Liver (tissue), 8 donors: ENCODE measurements at regions not wholly inside any gene's neighbourhood (a gene's known extent, or its start where the extent isn't known, plus 50 kb on each side); places are given as distances from the start of the nearest gene placed in this dataset.

Source experiments
- DNase-seq: peaks from one replicate; pipeline ENCODE4 v3.0.0-alpha.2; 2017; ENCODE audit warnings: low spot score
- H3K27ac ChIP-seq, 2 donors: one replicate each; pipeline ENCODE4 v1.7.0; 2013; ENCODE audit warnings: inconsistent platforms in 2 of 2, low read length in 2 of 2, control low read depth in 1 of 2, low read depth in 1 of 2, mild to moderate bottlenecking in 1 of 2
- H3K27me3 ChIP-seq, 4 donors: one replicate each; pipeline versions ENCODE4 v1.6.1 to v1.7.0; 2013; ENCODE audit warnings: low read length in 3 of 4, inconsistent platforms in 1 of 4, mild to moderate bottlenecking in 1 of 4, moderate library complexity in 1 of 4; ENCODE audit not compliant: control insufficient read depth in 4 of 4, insufficient read depth in 4 of 4
- H3K36me3 ChIP-seq, 4 donors: one replicate each; pipeline versions ENCODE4 v1.6.1 to v1.7.0; 2013; ENCODE audit warnings: low read length in 3 of 4, mild to moderate bottlenecking in 3 of 4, low read depth in 1 of 4, moderate library complexity in 1 of 4; ENCODE audit not compliant: control insufficient read depth in 4 of 4, insufficient read depth in 3 of 4
- H3K4me1 ChIP-seq, 4 donors: one replicate each; pipeline versions ENCODE4 v1.6.1 to v1.7.0; 2013; ENCODE audit warnings: low read length in 3 of 4, mild to moderate bottlenecking in 3 of 4, moderate library complexity in 1 of 4; ENCODE audit not compliant: control insufficient read depth in 4 of 4, insufficient read depth in 4 of 4
- H3K4me3 ChIP-seq, 3 donors: one replicate each; pipeline versions ENCODE4 v1.6.1 to v1.7.0; 2013; ENCODE audit warnings: low read length in 3 of 3, control low read depth in 1 of 3, low read depth in 1 of 3, mild to moderate bottlenecking in 1 of 3
- H3K9ac ChIP-seq, 2 donors: one replicate each; pipeline ENCODE4 v1.7.0; 2013; ENCODE audit warnings: low read length in 2 of 2, mild to moderate bottlenecking in 2 of 2, moderate library complexity in 2 of 2, control low read depth in 1 of 2, low read depth in 1 of 2
- H3K9me3 ChIP-seq, 4 donors: one replicate each; pipeline versions ENCODE4 v1.6.1 to v1.7.0; 2013; ENCODE audit warnings: low read length in 3 of 4; ENCODE audit not compliant: control insufficient read depth in 4 of 4
- ATF3 ChIP-seq: IDR thresholded peaks from 2 replicates; pipeline ENCODE4 v1.6.1; 2016; ENCODE audit warnings: antibody characterized with exemption
- CTCF ChIP-seq: fragments of 150-350 bp; IDR thresholded peaks from 2 replicates; pipeline ENCODE4 v1.5.1; 2017; ENCODE audit warnings: improper control_type of control experiment, low read depth, low read length; ENCODE audit not compliant: missing input control
- EGR1 ChIP-seq, 2 donors: IDR thresholded peaks; 2 replicates each; pipeline ENCODE4 v1.6.1; 2016 to 2018; ENCODE audit warnings: antibody characterized with exemption in 2 of 2, low read depth in 2 of 2
- FOXA1 ChIP-seq: IDR thresholded peaks from 2 replicates; pipeline ENCODE4 v1.6.1; 2016; ENCODE audit warnings: antibody characterized with exemption
- FOXA2 ChIP-seq: IDR thresholded peaks from 2 replicates; pipeline ENCODE4 v1.6.1; 2016; ENCODE audit warnings: antibody characterized with exemption
- GABPA ChIP-seq, 2 donors: IDR thresholded peaks in 1 of 2; conservative IDR thresholded peaks in 1 of 2; 2 replicates each; pipeline ENCODE4 v1.6.1; 2016; ENCODE audit warnings: antibody characterized with exemption in 2 of 2, mild to moderate bottlenecking in 1 of 2, moderate library complexity in 1 of 2
- HNF4A ChIP-seq, 2 donors: conservative IDR thresholded peaks; 2 replicates each; pipeline ENCODE4 v1.6.1; 2016; ENCODE audit warnings: antibody characterized with exemption in 2 of 2, mild to moderate bottlenecking in 2 of 2
- HNF4G ChIP-seq: IDR thresholded peaks from 2 replicates; pipeline ENCODE4 v1.6.1; 2016; ENCODE audit warnings: antibody characterized with exemption
- JUND ChIP-seq, 2 donors: IDR thresholded peaks; 2 replicates each; pipeline ENCODE4 v1.6.1; 2016; ENCODE audit warnings: antibody characterized with exemption in 2 of 2
- MAX ChIP-seq: IDR thresholded peaks from 2 replicates; pipeline ENCODE4 v1.6.1; 2016; ENCODE audit warnings: antibody characterized with exemption
- NR2F2 ChIP-seq: IDR thresholded peaks from 2 replicates; pipeline ENCODE4 v1.6.1; 2016; ENCODE audit warnings: antibody characterized with exemption
- RAD21 ChIP-seq, 2 donors: IDR thresholded peaks; 2 replicates each; pipeline ENCODE4 v1.6.1; 2016; ENCODE audit warnings: antibody characterized with exemption in 2 of 2, mild to moderate bottlenecking in 2 of 2
- REST ChIP-seq: IDR thresholded peaks from 2 replicates; pipeline ENCODE4 v1.6.1; 2016; ENCODE audit warnings: antibody characterized with exemption, mild to moderate bottlenecking
- RXRA ChIP-seq, 2 donors: IDR thresholded peaks; 2 replicates each; pipeline ENCODE4 v1.6.1; 2017 to 2018; ENCODE audit warnings: antibody characterized with exemption in 2 of 2, mild to moderate bottlenecking in 1 of 2
- SP1 ChIP-seq: IDR thresholded peaks from 2 replicates; pipeline ENCODE4 v1.6.1; 2018; ENCODE audit warnings: antibody characterized with exemption, mild to moderate bottlenecking
- TAF1 ChIP-seq: conservative IDR thresholded peaks from 2 replicates; pipeline ENCODE4 v1.6.1; 2016; ENCODE audit warnings: antibody characterized with exemption, mild to moderate bottlenecking
- YY1 ChIP-seq: IDR thresholded peaks from 2 replicates; pipeline ENCODE4 v1.6.1; 2016; ENCODE audit warnings: antibody characterized with exemption, mild to moderate bottlenecking
- ZBTB33 ChIP-seq: IDR thresholded peaks from 2 replicates; pipeline ENCODE4 v1.6.1; 2016; ENCODE audit warnings: antibody characterized with exemption
- WGBS: extraction: QIAGEN DNeasy Blood & Tissue Kit; methylation state at CpG from one replicate; pipeline ENCODE4 v1.1.7; 2013; 5-methylcytosine and 5-hydroxymethylcytosine counted together
- donor health status: healthy.
- donor health status: healthy.
- donor health status: healthy.
- donor health status: healthy.
- donor health status: healthy.

GRCh38 chr9:73515216-73515615 lies 363.6 kb downstream of the ANXA1 start:
- no peak overlapping the region for H3K4me3 ChIP-seq
- H3K4me1 ChIP-seq: no peaks in the 10 kb centered on the region
- no peaks in the 10 kb centered on the region for H3K36me3 ChIP-seq
- H3K9me3 ChIP-seq: no peaks in the 10 kb centered on the region
- no peak overlapping the region for H3K9ac ChIP-seq
- no peaks in the 10 kb centered on the region for H3K27me3 ChIP-seq
- 19% methylated on average over 4 of the region's 4 CpGs for WGBS
- no peak for TF ChIP-seq ATF3
- TF ChIP-seq FOXA2: no peak
- TF ChIP-seq JUND (IDR thresholded peaks at IDR 0.05): no peak
- no peak for TF ChIP-seq REST
- TF ChIP-seq MAX: no peak
- TF ChIP-seq RAD21 (IDR thresholded peaks at IDR 0.05): no peak
- no peak for TF ChIP-seq HNF4G
- TF ChIP-seq NR2F2: no peak
- TF ChIP-seq HNF4A (conservative IDR thresholded peaks at IDR 0.05): no peak
- no peak for TF ChIP-seq SP1
- TF ChIP-seq CTCF: no peak
- TF ChIP-seq ZBTB33: no peak
- TF ChIP-seq YY1: no peak
- TF ChIP-seq TAF1: no peak
- no peak for TF ChIP-seq FOXA1
- no peak for TF ChIP-seq RXRA (IDR thresholded peaks at IDR 0.05)
- no peak for TF ChIP-seq EGR1 (IDR thresholded peaks at IDR 0.05; ENCODE audit: low read depth in 2 of 2)
- no peak for TF ChIP-seq GABPA (IDR thresholded peaks at IDR 0.05 in 1 of 2, conservative IDR thresholded peaks at IDR 0.05 in 1 of 2)
- no peak for DNase-seq
- H3K27ac ChIP-seq: no peak overlapping the region

GRCh38 chr9:73523391-73523790 lies 371.7 kb downstream of the ANXA1 start:
- H3K9me3 ChIP-seq: no peaks in the 10 kb centered on the region
- no peak for DNase-seq
- no peaks in the 10 kb centered on the region for H3K4me1 ChIP-seq
- 89% methylated on average over 2 of the region's 2 CpGs for WGBS
- no peak overlapping the region for H3K4me3 ChIP-seq
- H3K27ac ChIP-seq: no peak overlapping the region
- no peaks in the 10 kb centered on the region for H3K27me3 ChIP-seq
- no peaks in the 10 kb centered on the region for H3K36me3 ChIP-seq
- H3K9ac ChIP-seq: no peak overlapping the region
- TF ChIP-seq FOXA1: no peak
- TF ChIP-seq ATF3: no peak
- no peak for TF ChIP-seq CTCF
- TF ChIP-seq SP1: no peak
- no peak for TF ChIP-seq REST
- TF ChIP-seq RXRA (IDR thresholded peaks at IDR 0.05): no peak
- TF ChIP-seq JUND (IDR thresholded peaks at IDR 0.05): no peak
- TF ChIP-seq FOXA2: no peak
- no peak for TF ChIP-seq TAF1
- no peak for TF ChIP-seq MAX
